ENCODE measurements at regions not wholly inside any gene's neighbourhood (a gene's known extent, or its start where the extent isn't known, plus 50 kb on each side); places are given as distances from the start of the nearest gene placed in this dataset.

- intact Hi-C loops (cut with micrococcal nuclease): no loop called here
- Mint-ChIP-seq H3K36me3 (ENCODE audit: low read depth) (no peaks in the 10 kb centered on the region), H3K27me3 (ENCODE audit: low read depth) (no peaks in the 10 kb centered on the region), H3K27ac (no peak overlapping the region), H3K9me3 (peaks cover 4% of the 10 kb centered on the region), H3K4me3 (ENCODE audit: low read depth) (no peak overlapping the region), H3K4me1 (ENCODE audit: low read depth) (no peaks in the 10 kb centered on the region)
- DNase-seq (ENCODE audit: low spot score): no peak
Observed at GRCh38 chr9:79176014-79176697, 395.6 kb upstream of the TLE4 start.

- DNase-seq (ENCODE audit: low spot score): no peak
- Mint-ChIP-seq H3K27me3 (ENCODE audit: low read depth) (no peaks in the 10 kb centered on the region), H3K36me3 (ENCODE audit: low read depth) (no peaks in the 10 kb centered on the region), H3K9me3 (peaks cover 8% of the 10 kb centered on the region), H3K4me3 (ENCODE audit: low read depth) (no peak overlapping the region), H3K27ac (no peak overlapping the region), H3K4me1 (ENCODE audit: low read depth) (no peaks in the 10 kb centered on the region)
- intact Hi-C loops (cut with micrococcal nuclease): no loop called here
Observed at GRCh38 chr9:79184831-79185230, 386.9 kb upstream of the TLE4 start.

- Mint-ChIP-seq H3K4me1 (ENCODE audit: low read depth) (no peaks in the 10 kb centered on the region), H3K4me3 (ENCODE audit: low read depth) (no peak overlapping the region), H3K27ac (no peak overlapping the region), H3K9me3 (peaks cover 4% of the 10 kb centered on the region), H3K27me3 (ENCODE audit: low read depth) (no peaks in the 10 kb centered on the region), H3K36me3 (ENCODE audit: low read depth) (no peaks in the 10 kb centered on the region)
- intact Hi-C loops (cut with micrococcal nuclease): no loop called here
- no peak for DNase-seq (ENCODE audit: low spot score)
Observed at GRCh38 chr9:79185866-79186265, 385.9 kb upstream of the TLE4 start.

DNA sequence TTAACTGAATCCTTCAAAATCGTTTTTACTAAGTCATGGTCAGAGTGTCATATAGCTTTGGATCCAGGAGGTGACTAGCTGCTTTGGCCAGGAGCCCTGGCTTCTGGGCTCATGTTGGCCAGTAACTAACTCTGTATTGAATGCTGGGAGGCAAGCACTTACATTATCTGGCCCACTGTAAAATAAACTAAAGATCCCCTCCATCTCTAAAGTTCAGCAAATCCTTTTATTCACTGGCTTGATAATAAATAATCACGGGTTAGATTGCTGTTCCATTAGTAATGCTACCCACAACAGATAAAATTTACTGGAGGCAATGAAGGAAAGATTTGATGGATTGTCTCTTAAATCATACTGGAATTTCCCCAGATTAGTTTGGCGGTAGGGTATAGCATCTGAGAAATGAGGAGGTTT is 382.2 kb upstream of the TLE4 start:
- intact Hi-C loops (cut with micrococcal nuclease): no loop called here
- H3K27me3 Mint-ChIP-seq (ENCODE audit: low read depth): no peaks in the 10 kb centered on the region
- no peak overlapping the region for H3K4me3 Mint-ChIP-seq (ENCODE audit: low read depth)
- no peaks in the 10 kb centered on the region for H3K4me1 Mint-ChIP-seq (ENCODE audit: low read depth)
- DNase-seq (ENCODE audit: low spot score): no peak
- no peak overlapping the region for H3K27ac Mint-ChIP-seq
- H3K9me3 Mint-ChIP-seq: peaks cover 4% of the 10 kb centered on the region
- H3K36me3 Mint-ChIP-seq (ENCODE audit: low read depth): no peaks in the 10 kb centered on the region

DNA sequence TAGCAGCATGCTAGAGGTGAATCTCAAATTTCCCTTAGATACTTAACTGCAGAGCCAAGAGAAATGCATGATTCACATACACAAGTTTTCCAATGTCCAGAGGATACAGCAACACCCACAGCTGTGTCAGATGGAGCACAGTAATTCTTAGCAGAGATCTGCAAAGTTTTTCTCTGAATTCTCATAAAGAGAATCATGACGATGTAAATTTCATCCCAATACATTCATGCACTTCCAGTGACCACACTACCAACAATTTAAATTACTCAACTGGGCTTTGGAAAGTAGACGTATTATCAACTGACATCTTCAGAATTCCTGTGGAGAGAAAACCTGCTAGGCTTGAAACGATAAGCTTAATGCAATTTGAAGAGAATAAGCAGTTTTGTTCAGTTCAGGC is 378.8 kb upstream of the TLE4 start:
- H3K4me1 Mint-ChIP-seq (ENCODE audit: low read depth): no peaks in the 10 kb centered on the region
- H3K27me3 Mint-ChIP-seq (ENCODE audit: low read depth): no peaks in the 10 kb centered on the region
- no peak for DNase-seq (ENCODE audit: low spot score)
- H3K27ac Mint-ChIP-seq: no peak overlapping the region
- H3K4me3 Mint-ChIP-seq (ENCODE audit: low read depth): no peak overlapping the region
- no peaks in the 10 kb centered on the region for H3K9me3 Mint-ChIP-seq
- no peaks in the 10 kb centered on the region for H3K36me3 Mint-ChIP-seq (ENCODE audit: low read depth)
- intact Hi-C loops (cut with micrococcal nuclease): no loop called here

GRCh38 chr9:79193501-79194223 is 378.1 kb upstream of the TLE4 start:
- Mint-ChIP-seq H3K9me3 (no peaks in the 10 kb centered on the region), H3K27ac (no peak overlapping the region), H3K36me3 (ENCODE audit: low read depth) (no peaks in the 10 kb centered on the region), H3K4me3 (ENCODE audit: low read depth) (no peak overlapping the region), H3K27me3 (ENCODE audit: low read depth) (no peaks in the 10 kb centered on the region), H3K4me1 (ENCODE audit: low read depth) (no peaks in the 10 kb centered on the region)
- DNase-seq (ENCODE audit: low spot score): no peak
- intact Hi-C loops (cut with micrococcal nuclease): no loop called here

DNA sequence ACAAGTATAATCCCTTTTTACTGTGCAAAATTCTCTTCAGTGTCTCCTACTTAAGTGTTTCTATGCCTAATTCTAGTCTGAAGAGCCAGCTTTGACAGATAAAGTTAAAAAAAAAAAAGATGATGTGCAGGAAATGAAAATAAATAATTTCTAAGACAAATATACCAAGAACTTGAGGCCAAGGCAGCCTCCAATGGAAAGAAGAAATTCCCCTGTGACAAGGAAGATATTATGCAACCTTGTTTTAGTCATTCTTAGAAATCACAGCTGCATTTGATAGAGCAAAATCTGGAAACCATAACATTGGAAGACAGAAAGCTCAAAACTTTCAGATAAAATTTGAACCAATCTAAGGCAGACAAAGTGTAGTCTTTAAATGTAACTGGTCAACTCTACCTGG is 375.9 kb upstream of the TLE4 start:
- Mint-ChIP-seq H3K27ac (no peak overlapping the region), H3K36me3 (ENCODE audit: low read depth) (no peaks in the 10 kb centered on the region), H3K4me3 (ENCODE audit: low read depth) (no peak overlapping the region), H3K27me3 (ENCODE audit: low read depth) (no peaks in the 10 kb centered on the region), H3K9me3 (no peaks in the 10 kb centered on the region), H3K4me1 (ENCODE audit: low read depth) (no peaks in the 10 kb centered on the region)
- intact Hi-C loops (cut with micrococcal nuclease): no loop called here
- DNase-seq (ENCODE audit: low spot score): no peak

DNA sequence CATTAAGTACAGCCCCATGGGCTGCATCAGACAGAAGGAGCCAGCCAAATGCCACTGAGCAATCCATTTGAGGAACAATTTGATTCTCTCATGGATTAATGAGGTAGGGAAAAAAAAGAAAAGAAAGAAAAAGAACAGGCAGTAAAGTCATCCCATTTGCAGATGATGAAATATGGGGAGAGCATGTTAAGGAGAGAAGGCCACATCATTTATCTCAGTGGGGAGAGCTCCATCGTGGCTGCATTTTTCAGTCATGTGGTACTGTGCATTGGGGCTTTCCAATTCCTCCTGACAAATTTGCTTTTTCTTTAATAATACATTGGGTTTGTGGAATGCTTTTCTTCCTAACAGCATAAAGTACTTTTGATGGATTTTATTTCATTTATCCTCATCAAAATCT is 375.2 kb upstream of the TLE4 start:
- no peaks in the 10 kb centered on the region for H3K4me1 Mint-ChIP-seq (ENCODE audit: low read depth)
- no peaks in the 10 kb centered on the region for H3K27me3 Mint-ChIP-seq (ENCODE audit: low read depth)
- no peaks in the 10 kb centered on the region for H3K9me3 Mint-ChIP-seq
- H3K4me3 Mint-ChIP-seq (ENCODE audit: low read depth): no peak overlapping the region
- intact Hi-C loops (cut with micrococcal nuclease): no loop called here
- no peak for DNase-seq (ENCODE audit: low spot score)
- H3K36me3 Mint-ChIP-seq (ENCODE audit: low read depth): no peaks in the 10 kb centered on the region
- no peak overlapping the region for H3K27ac Mint-ChIP-seq

- no peaks in the 10 kb centered on the region for H3K27me3 Mint-ChIP-seq (ENCODE audit: low read depth)
- intact Hi-C loops (cut with micrococcal nuclease): no loop called here
- no peak overlapping the region for H3K27ac Mint-ChIP-seq
- no peak overlapping the region for H3K4me3 Mint-ChIP-seq (ENCODE audit: low read depth)
- no peaks in the 10 kb centered on the region for H3K36me3 Mint-ChIP-seq (ENCODE audit: low read depth)
- no peaks in the 10 kb centered on the region for H3K4me1 Mint-ChIP-seq (ENCODE audit: low read depth)
- no peak for DNase-seq (ENCODE audit: low spot score)
- no peaks in the 10 kb centered on the region for H3K9me3 Mint-ChIP-seq
Observed at GRCh38 chr9:79200336-79200735, 371.4 kb upstream of the TLE4 start.

DNA sequence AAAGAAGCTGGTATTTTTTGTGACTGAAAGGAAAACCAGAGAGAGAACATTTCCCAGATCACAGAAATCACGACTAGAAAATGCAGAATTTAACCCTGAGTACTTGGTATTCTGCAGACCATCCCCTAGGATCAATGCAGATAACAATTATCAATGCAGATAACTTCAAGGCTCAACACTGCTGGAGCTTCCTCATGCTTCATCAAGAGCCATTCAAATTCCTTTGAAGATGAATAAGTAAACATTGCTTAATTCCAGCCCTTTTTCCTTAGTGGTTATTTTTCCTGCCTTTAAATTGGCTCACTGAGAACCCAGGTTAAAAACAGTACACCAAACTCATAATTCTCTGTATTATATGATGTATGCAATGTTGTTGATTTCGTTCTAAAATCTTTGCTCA is 370.1 kb upstream of the TLE4 start:
- intact Hi-C loops (cut with micrococcal nuclease): no loop called here
- no peak for DNase-seq (ENCODE audit: low spot score)
- Mint-ChIP-seq H3K4me1 (ENCODE audit: low read depth) (no peaks in the 10 kb centered on the region), H3K27ac (no peak overlapping the region), H3K4me3 (ENCODE audit: low read depth) (no peak overlapping the region), H3K9me3 (no peaks in the 10 kb centered on the region), H3K36me3 (ENCODE audit: low read depth) (no peaks in the 10 kb centered on the region), H3K27me3 (ENCODE audit: low read depth) (no peaks in the 10 kb centered on the region)

DNA sequence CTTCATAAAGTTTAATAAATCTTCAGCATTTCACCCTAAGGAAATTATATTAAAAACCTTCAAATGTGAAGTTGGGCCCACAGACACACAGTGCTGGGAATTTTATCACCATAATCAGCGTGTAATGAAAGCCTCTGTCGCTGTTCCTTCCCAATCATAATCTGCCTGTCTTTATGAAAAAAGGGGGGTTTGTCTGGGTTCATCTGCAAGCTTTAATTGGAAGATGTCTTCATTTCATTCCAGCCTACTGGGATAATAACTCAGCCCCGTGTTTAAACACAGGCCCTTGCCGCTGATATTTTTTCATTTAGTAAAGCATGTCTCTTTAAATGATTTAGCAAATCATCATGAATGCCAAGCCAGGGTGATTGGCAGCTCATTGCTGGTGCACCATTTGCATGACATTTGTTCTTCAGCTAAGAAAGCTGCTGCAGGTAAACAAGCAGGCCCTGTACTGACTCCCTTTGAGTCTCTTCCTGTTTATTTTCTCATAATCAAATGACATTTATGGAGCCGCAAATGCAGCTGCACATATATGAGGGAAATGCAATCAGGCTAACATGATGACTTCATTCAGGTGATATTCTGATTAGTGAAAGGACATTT is 362.9 kb upstream of the TLE4 start:
- Mint-ChIP-seq H3K9me3 (no peaks in the 10 kb centered on the region), H3K36me3 (ENCODE audit: low read depth) (no peaks in the 10 kb centered on the region), H3K27ac (no peak overlapping the region), H3K4me1 (ENCODE audit: low read depth) (no peaks in the 10 kb centered on the region), H3K27me3 (ENCODE audit: low read depth) (no peaks in the 10 kb centered on the region), H3K4me3 (ENCODE audit: low read depth) (no peak overlapping the region)
- intact Hi-C loops (cut with micrococcal nuclease): no loop called here
- no peak for DNase-seq (ENCODE audit: low spot score)

DNA sequence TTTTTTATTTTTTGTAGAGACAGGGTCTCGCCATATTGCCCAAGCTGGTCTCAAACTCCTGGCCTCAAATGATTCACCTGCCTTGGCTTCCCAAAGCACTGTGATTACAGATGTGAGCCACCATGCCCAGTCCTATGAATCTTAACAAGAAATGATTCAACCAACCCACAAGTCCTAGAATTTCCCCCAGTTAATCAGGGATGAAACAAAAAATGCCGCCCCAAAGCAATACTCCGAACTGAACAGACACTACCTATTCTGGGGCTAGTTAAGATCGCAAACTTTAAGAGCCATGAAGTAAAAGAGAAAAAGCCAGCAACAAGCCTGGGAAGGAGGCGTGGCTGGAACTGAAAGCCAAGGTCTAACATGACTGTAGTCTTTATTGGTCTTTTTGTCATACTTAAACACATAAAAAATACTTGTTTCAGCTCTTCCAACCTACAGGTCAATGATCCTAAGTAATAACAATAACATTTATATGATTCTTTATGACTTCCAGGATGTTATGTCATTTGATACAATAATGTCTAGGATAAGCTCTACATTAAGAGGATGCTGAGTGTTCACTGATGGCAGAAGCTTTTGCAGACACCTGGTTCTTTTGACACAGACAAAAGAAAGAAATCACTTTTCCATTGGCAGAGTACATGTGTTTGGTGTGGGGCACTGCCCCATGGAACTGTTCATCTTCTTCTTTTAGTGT is 361.1 kb upstream of the TLE4 start:
- intact Hi-C loops (cut with micrococcal nuclease): no loop called here
- no peak overlapping the region for H3K27ac Mint-ChIP-seq
- no peaks in the 10 kb centered on the region for H3K27me3 Mint-ChIP-seq (ENCODE audit: low read depth)
- H3K9me3 Mint-ChIP-seq: no peaks in the 10 kb centered on the region
- no peaks in the 10 kb centered on the region for H3K36me3 Mint-ChIP-seq (ENCODE audit: low read depth)
- no peaks in the 10 kb centered on the region for H3K4me1 Mint-ChIP-seq (ENCODE audit: low read depth)
- no peak overlapping the region for H3K4me3 Mint-ChIP-seq (ENCODE audit: low read depth)
- no peak for DNase-seq (ENCODE audit: low spot score)
